Right lobe of liver (tissue), 6 donors: ENCODE measurements at regions not wholly inside any gene's neighbourhood (a gene's known extent, or its start where the extent isn't known, plus 50 kb on each side); places are given as distances from the start of the nearest gene placed in this dataset.

ENCODE experiments used
- ATAC-seq, 4 donors: fragments of 200-7000 bp; cut with Tn5 transposase; one replicate each; pipeline ENCODE4 v1.9.1; 2020; ENCODE audit warnings: mild to moderate bottlenecking in 4 of 4, moderate library complexity in 4 of 4
- DNase-seq, 3 donors: peaks; one replicate each; pipeline ENCODE4 v3.0.0-alpha.2; 2020
- H3K27ac ChIP-seq, 3 donors: fragments of 200-600 bp; one replicate each; pipeline ENCODE4 v1.8.0; 2022
- H3K27me3 ChIP-seq, 2 donors: fragments of 200-600 bp; one replicate each; pipeline ENCODE4 v1.8.0; 2022
- H3K36me3 ChIP-seq, 4 donors: fragments of 200-600 bp; sonication (generic) in 1 of 4; one replicate each; pipeline versions ENCODE4 v1.5.1 to v1.8.0; 2017 to 2022; ENCODE audit warnings: control low read depth in 1 of 4
- H3K4me1 ChIP-seq, 4 donors: fragments of 200-600 bp; sonication (generic) in 1 of 4; one replicate each; pipeline versions ENCODE4 v1.5.1 to v1.8.0; 2017 to 2022; ENCODE audit warnings: control low read depth in 1 of 4
- H3K4me3 ChIP-seq, 3 donors: fragments of 200-600 bp; one replicate each; pipeline ENCODE4 v1.8.0; 2022
- H3K9me3 ChIP-seq, 4 donors: fragments of 200-600 bp; sonication (generic) in 1 of 4; one replicate each; pipeline versions ENCODE4 v1.5.1 to v1.8.0; 2017 to 2022; ENCODE audit warnings: control low read depth in 1 of 4
- CTCF ChIP-seq, 4 donors: fragments of 200-600 bp in 3 of 4; fragments of 450-650 bp in 1 of 4; IDR thresholded peaks; one replicate each; pipeline versions ENCODE4 v1.5.1 to v1.8.0; 2016 to 2022; ENCODE audit warnings: antibody characterized with exemption in 4 of 4, mild to moderate bottlenecking in 2 of 4
- POLR2A ChIP-seq: fragments of 450-650 bp; IDR thresholded peaks from one replicate; pipeline ENCODE4 v1.6.1; 2017; ENCODE audit warnings: antibody characterized with exemption, mild to moderate bottlenecking
- WGBS: methylation state at CpG from one replicate; pipeline ENCODE4 v1.1.6; 2018; ENCODE audit warnings: low coverage, low lambda C conversion rate; ENCODE audit not compliant: insufficient coverage; ENCODE audit errors: missing lambda C conversion rate; 5-methylcytosine and 5-hydroxymethylcytosine counted together
- intact Hi-C, 2 donors: fragments of 100-400 bp; cut with DNase I; formaldehyde crosslinking; loops; one replicate each; pipeline versions ENCODE4 v1.11.2 to v1.14.1; 2022
- donor health status: DM: no; HTN: yes; CAD: no.
- donor health status: DM: no; HTN: no; CAD: no.
- donor health status: DM: no; HTN: no; CAD: no.
- donor health status: DM: no; HTN: yes; CAD: no.
- donor health status: DM: no; HTN: yes; CAD: no.

DNA sequence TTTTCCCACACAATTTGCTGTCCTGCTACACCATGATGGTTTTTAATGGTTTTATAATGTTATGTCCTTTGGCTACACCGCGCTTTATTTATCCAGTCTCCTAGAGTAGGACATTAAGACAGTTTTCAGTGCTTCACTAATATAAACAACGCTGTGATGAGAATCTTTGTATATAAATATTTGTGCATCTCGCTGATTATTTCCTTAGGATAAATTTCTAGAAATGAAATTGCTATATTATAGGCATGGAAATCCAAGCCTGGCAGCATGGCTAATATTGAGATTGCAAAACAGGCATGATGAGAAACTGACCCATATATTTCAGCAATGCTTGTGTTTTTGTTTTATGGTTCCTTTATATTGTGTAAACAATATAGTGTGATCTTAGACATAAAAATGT is 81.4 kb upstream of the ATXN1 start:
- Histone ChIP-seq H3K27me3 (no peaks in the 10 kb centered on the region), H3K27ac (no peak overlapping the region), H3K4me3 (no peak overlapping the region), H3K9me3 (no peaks in the 10 kb centered on the region), H3K4me1 (no peaks in the 10 kb centered on the region), H3K36me3 (no peaks in the 10 kb centered on the region)
- ATAC-seq (no peak), DNase-seq (no peak)
- no peak for TF ChIP-seq CTCF (IDR thresholded peaks at IDR 0.05)
- no peak for TF ChIP-seq POLR2A
- WGBS = 67% methylated on average over 4 of the region's 4 CpGs
- intact Hi-C loops = no loop called here

GRCh38 chr6:16841241-16841640 is 80.0 kb upstream of the ATXN1 start:
- intact Hi-C loops = no loop called here
- WGBS = 78% methylated on average over 7 of the region's 7 CpGs
- no peaks in the 10 kb centered on the region for H3K9me3 ChIP-seq
- no peak overlapping the region for H3K27ac ChIP-seq
- H3K4me1 ChIP-seq = no peaks in the 10 kb centered on the region
- DNase-seq (no peak), ATAC-seq (peak in 1 of 4 donors; percentile 63)
- H3K4me3 ChIP-seq = no peak overlapping the region
- no peaks in the 10 kb centered on the region for H3K27me3 ChIP-seq
- TF ChIP-seq POLR2A (no peak), CTCF (IDR thresholded peaks at IDR 0.05) (no peak)
- H3K36me3 ChIP-seq = no peaks in the 10 kb centered on the region

DNA sequence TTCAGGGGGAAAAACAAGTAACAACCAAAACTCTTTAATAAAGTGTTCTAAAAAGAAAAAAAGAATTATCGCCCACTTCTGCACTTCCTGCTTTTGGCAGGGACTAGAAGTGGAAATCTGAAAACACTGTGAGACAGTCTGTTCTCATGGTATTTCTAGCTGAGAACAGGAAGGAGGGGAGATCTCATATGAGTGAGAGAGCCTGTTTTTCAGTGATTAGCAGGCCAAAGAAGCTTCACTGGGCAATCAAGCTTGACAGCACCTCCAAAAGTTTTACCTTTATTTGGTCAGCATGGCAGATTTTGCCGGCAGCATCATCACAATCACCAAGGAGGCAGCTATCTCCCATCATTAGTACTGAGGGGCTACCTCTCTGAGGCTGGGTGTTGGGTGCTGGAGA is 79.5 kb upstream of the ATXN1 start:
- Histone ChIP-seq H3K27me3 (no peaks in the 10 kb centered on the region), H3K4me3 (no peak overlapping the region), H3K27ac (no peak overlapping the region), H3K36me3 (no peaks in the 10 kb centered on the region), H3K9me3 (no peaks in the 10 kb centered on the region), H3K4me1 (no peaks in the 10 kb centered on the region)
- no peak for TF ChIP-seq POLR2A
- no peak for TF ChIP-seq CTCF (IDR thresholded peaks at IDR 0.05)
- ATAC-seq (no peak), DNase-seq (no peak)
- WGBS = 61% methylated on average over 2 of the region's 2 CpGs
- intact Hi-C loops = no loop called here

DNA sequence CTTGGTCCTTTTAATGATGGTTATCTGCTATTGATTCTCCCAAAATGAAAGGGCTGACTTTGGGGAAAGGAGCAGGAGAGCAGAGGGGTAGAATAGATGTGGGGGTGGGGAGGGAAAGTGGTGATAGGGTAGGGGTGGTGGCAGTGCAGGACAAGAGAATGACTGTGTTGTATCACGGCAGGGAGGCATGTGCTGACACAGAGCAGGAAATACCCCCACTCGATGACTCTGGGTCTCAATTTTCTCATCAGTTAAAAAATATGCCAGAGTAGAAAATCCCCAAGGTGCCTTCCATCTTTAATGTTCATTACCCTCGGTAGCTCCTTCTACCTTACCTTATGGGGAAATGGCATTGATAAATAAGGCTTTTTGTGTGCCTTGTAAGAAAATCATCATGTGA is 79.0 kb upstream of the ATXN1 start:
- Histone ChIP-seq H3K36me3 (no peaks in the 10 kb centered on the region), H3K4me3 (no peak overlapping the region), H3K9me3 (no peaks in the 10 kb centered on the region), H3K27ac (no peak overlapping the region), H3K27me3 (no peaks in the 10 kb centered on the region), H3K4me1 (no peaks in the 10 kb centered on the region)
- intact Hi-C loops = no loop called here
- DNase-seq (no peak), ATAC-seq (no peak)
- 63% methylated on average over 3 of the region's 3 CpGs for WGBS
- TF ChIP-seq CTCF (IDR thresholded peaks at IDR 0.05) (no peak), POLR2A (no peak)

DNA sequence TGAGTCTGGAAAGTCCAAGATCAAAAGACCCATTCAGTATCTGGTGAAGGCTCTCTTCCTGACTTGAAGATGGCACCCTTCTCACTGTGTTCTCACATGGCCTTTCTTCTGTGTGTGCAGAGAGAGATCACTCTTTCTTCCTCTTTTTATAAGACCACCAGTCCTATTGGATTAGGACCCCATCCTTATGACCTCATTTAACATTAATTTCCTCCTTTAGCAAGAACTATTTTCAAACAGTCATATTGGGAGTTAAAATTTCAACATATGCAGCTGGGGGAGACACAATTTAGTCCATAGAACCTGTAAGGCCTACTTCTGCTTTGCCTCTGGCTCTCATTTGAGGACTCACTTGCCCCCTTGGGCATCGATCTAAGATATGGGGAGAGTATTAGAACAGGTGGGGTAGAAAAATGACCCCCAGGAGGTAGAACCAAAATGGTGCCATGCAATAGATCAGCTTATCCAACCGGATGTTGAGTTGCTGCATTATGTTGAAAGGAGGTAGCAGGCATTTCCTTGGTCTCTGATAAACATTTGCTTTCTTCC is 78.4 kb upstream of the ATXN1 start:
- no peak for TF ChIP-seq POLR2A
- no peak for TF ChIP-seq CTCF (IDR thresholded peaks at IDR 0.05)
- Histone ChIP-seq H3K27ac (no peak overlapping the region), H3K9me3 (no peaks in the 10 kb centered on the region), H3K4me3 (no peak overlapping the region), H3K27me3 (no peaks in the 10 kb centered on the region), H3K4me1 (no peaks in the 10 kb centered on the region), H3K36me3 (no peaks in the 10 kb centered on the region)
- intact Hi-C loops = no loop called here
- DNase-seq (no peak), ATAC-seq (no peak)
- WGBS = 79% methylated on average over 2 of the region's 2 CpGs
